ENCODE measurements at regions not wholly inside any gene's neighbourhood (a gene's known extent, or its start where the extent isn't known, plus 50 kb on each side); places are given as distances from the start of the nearest gene placed in this dataset.

- DNase-seq (ENCODE audit: low spot score) = no peak
Measured at GRCh38 chr13:47611664-47612288, 389.3 kb downstream of the SUCLA2 start.

GRCh38 chr13:47610687-47611086 lies 390.4 kb downstream of the SUCLA2 start:
- no peak for DNase-seq (ENCODE audit: low spot score)

GRCh38 chr13:47603365-47603764 lies 397.7 kb downstream of the SUCLA2 start:
- no peak for DNase-seq (ENCODE audit: low spot score)

GRCh38 chr13:47598340-47598911 lies 402.6 kb downstream of the SUCLA2 start:
- peak; percentile 35 for DNase-seq (ENCODE audit: low spot score)

GRCh38 chr13:47594833-47595232 lies 406.2 kb downstream of the SUCLA2 start:
- DNase-seq (ENCODE audit: low spot score) = no peak

GRCh38 chr13:47592256-47592655 lies 408.8 kb downstream of the SUCLA2 start:
- no peak for DNase-seq (ENCODE audit: low spot score)

- no peak for DNase-seq (ENCODE audit: low spot score)
Measured at GRCh38 chr13:47588676-47589075, 412.4 kb downstream of the SUCLA2 start.

GRCh38 chr13:47572375-47572774 lies 428.7 kb downstream of the SUCLA2 start:
- no peak for DNase-seq (ENCODE audit: low spot score)

GRCh38 chr13:47564041-47564440 lies 437.0 kb downstream of the SUCLA2 start:
- DNase-seq (ENCODE audit: low spot score) = no peak

- DNase-seq (ENCODE audit: low spot score) = no peak
Measured at GRCh38 chr13:47556703-47557102, 444.4 kb downstream of the SUCLA2 start.

GRCh38 chr13:47555235-47555634 lies 445.8 kb downstream of the SUCLA2 start:
- no peak for DNase-seq (ENCODE audit: low spot score)

GRCh38 chr13:47553329-47553977 lies 447.6 kb downstream of the SUCLA2 start:
- no peak for DNase-seq (ENCODE audit: low spot score)

GRCh38 chr13:47549219-47549752 lies 451.8 kb downstream of the SUCLA2 start:
- no peak for DNase-seq (ENCODE audit: low spot score)

- no peak for DNase-seq (ENCODE audit: low spot score)
Measured at GRCh38 chr13:47548294-47548840, 452.7 kb downstream of the SUCLA2 start.

GRCh38 chr13:47546391-47547225 lies 454.5 kb downstream of the SUCLA2 start:
- no peak for DNase-seq (ENCODE audit: low spot score)

GRCh38 chr13:47545201-47546024 lies 455.7 kb downstream of the SUCLA2 start:
- peak; percentile 23 for DNase-seq (ENCODE audit: low spot score)

- no peak for DNase-seq (ENCODE audit: low spot score)
Measured at GRCh38 chr13:47539317-47539716, 461.8 kb downstream of the SUCLA2 start.

- DNase-seq (ENCODE audit: low spot score) = no peak
Measured at GRCh38 chr13:47523771-47524170, 477.3 kb downstream of the SUCLA2 start.

- no peak for DNase-seq (ENCODE audit: low spot score)
Measured at GRCh38 chr13:47521890-47522487, 479.1 kb downstream of the SUCLA2 start.

GRCh38 chr13:47519626-47520025 lies 481.4 kb downstream of the SUCLA2 start:
- DNase-seq (ENCODE audit: low spot score) = peak; percentile 29

- no peak for DNase-seq (ENCODE audit: low spot score)
Measured at GRCh38 chr13:47518530-47518929, 482.5 kb downstream of the SUCLA2 start.
